Activated CD4-positive, alpha-beta memory T cell treated with anti-CD3 and anti-CD28 coated beads for 36 hours (primary cell): ENCODE measurements at regions not wholly inside any gene's neighbourhood (a gene's known extent, or its start where the extent isn't known, plus 50 kb on each side); places are given as distances from the start of the nearest gene placed in this dataset.
"Not testable (repeated sequence)": the region's sequence is repeated elsewhere in the genome, so short reads cannot be mapped to it uniquely, and the experiment has no call there.

Source experiments
- CTCF ChIA-PET: fragments of 350-600 bp; sonication (Branson Sonifier 250); formaldehyde crosslinking; loops from one replicate; lab custom pipeline; 2021; ENCODE audit warnings: antibody characterized with exemption, inconsistent platforms; lab: Charles Lee
- POLR2A ChIA-PET: fragments of 350-600 bp; sonication (Branson Sonifier 250); formaldehyde crosslinking; loops from one replicate; lab custom pipeline; 2021; ENCODE audit warnings: antibody characterized with exemption; lab: Charles Lee
- DNase-seq: peaks from one replicate; pipeline ENCODE4 v3.0.0-alpha.2; 2020
- H3K27ac Mint-ChIP-seq: one replicate; pipeline ENCODE4 v1.8.0; 2021; ENCODE audit warnings: mixed read lengths
- H3K27me3 Mint-ChIP-seq: one replicate; pipeline ENCODE4 v1.8.0; 2021; ENCODE audit warnings: mixed read lengths
- H3K36me3 Mint-ChIP-seq: one replicate; pipeline ENCODE4 v1.8.0; 2021; ENCODE audit warnings: mixed read lengths
- H3K4me1 Mint-ChIP-seq: one replicate; pipeline ENCODE4 v1.8.0; 2021; ENCODE audit warnings: low read depth, mixed read lengths
- H3K4me3 Mint-ChIP-seq: one replicate; pipeline ENCODE4 v1.8.0; 2021; ENCODE audit warnings: mild to moderate bottlenecking, mixed read lengths
- H3K9me3 Mint-ChIP-seq: one replicate; pipeline ENCODE4 v1.8.0; 2021; ENCODE audit warnings: mixed read lengths
- intact Hi-C: fragments of 100-400 bp; cut with micrococcal nuclease; formaldehyde crosslinking; loops from one replicate; pipeline ENCODE4 v1.15.1; 2023

- Mint-ChIP-seq H3K9me3 (no peaks in the 10 kb centered on the region), H3K27ac (no peak overlapping the region), H3K4me1 (no peaks in the 10 kb centered on the region), H3K4me3 (no peak overlapping the region), H3K36me3 (no peaks in the 10 kb centered on the region), H3K27me3 (no peaks in the 10 kb centered on the region)
- DNase-seq: no peak
- intact Hi-C loops: no loop called here
- ChIA-PET POLR2A (no interaction called here), CTCF (no interaction called here)
Observed at GRCh38 chr5:57989378-57989777, 470.5 kb downstream of the PLK2 start.

DNA sequence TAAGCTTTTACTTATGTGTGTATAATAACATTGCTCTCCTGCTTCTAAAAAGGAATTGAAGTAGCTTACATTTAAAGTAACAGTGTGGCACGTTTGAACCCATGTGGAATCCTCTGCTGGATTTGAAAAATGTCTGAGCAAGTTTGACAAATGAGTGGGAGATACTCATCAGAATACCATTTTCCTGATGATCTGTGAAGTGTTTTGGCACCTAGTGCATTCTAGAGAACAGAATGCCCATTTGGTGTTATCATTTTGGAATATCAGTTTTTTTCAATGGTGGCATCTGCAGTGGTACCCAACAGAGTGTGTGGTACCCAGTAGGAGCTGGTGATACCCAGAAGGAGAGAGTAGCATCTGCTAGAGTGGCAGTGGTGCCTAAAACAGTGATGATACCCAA is 471.1 kb downstream of the PLK2 start:
- no peak overlapping the region for H3K4me3 Mint-ChIP-seq
- no peaks in the 10 kb centered on the region for H3K36me3 Mint-ChIP-seq
- ChIA-PET CTCF (no interaction called here), POLR2A (no interaction called here)
- no peaks in the 10 kb centered on the region for H3K9me3 Mint-ChIP-seq
- intact Hi-C loops: no loop called here
- H3K27ac Mint-ChIP-seq: no peak overlapping the region
- no peaks in the 10 kb centered on the region for H3K4me1 Mint-ChIP-seq
- H3K27me3 Mint-ChIP-seq: no peaks in the 10 kb centered on the region
- no peak for DNase-seq

GRCh38 chr5:57987552-57987951 is 472.3 kb downstream of the PLK2 start:
- Mint-ChIP-seq H3K9me3 (no peaks in the 10 kb centered on the region), H3K27ac (no peak overlapping the region), H3K4me1 (no peaks in the 10 kb centered on the region), H3K4me3 (no peak overlapping the region), H3K36me3 (no peaks in the 10 kb centered on the region), H3K27me3 (no peaks in the 10 kb centered on the region)
- CTCF ChIA-PET: no interaction called here
- POLR2A ChIA-PET: no interaction called here
- DNase-seq: no peak
- intact Hi-C loops: no loop called here

GRCh38 chr5:57986761-57987341 is 473.0 kb downstream of the PLK2 start:
- Mint-ChIP-seq H3K27me3 (no peaks in the 10 kb centered on the region), H3K27ac (no peak overlapping the region), H3K36me3 (no peaks in the 10 kb centered on the region), H3K4me1 (no peaks in the 10 kb centered on the region), H3K9me3 (no peaks in the 10 kb centered on the region), H3K4me3 (no peak overlapping the region)
- CTCF ChIA-PET: interaction anchor here (0.6 kb wide), 1 partner anchor 25 kb away, joined by 3 read pairs; no protein-coding TSS in a partner anchor
- no peak for DNase-seq
- intact Hi-C loops: no loop called here
- POLR2A ChIA-PET: no interaction called here

GRCh38 chr5:57983426-57983825 is 476.5 kb downstream of the PLK2 start:
- DNase-seq: no peak
- intact Hi-C loops: no loop called here
- no peaks in the 10 kb centered on the region for H3K9me3 Mint-ChIP-seq
- no peaks in the 10 kb centered on the region for H3K27me3 Mint-ChIP-seq
- no peaks in the 10 kb centered on the region for H3K4me1 Mint-ChIP-seq
- ChIA-PET CTCF (no interaction called here), POLR2A (no interaction called here)
- H3K27ac Mint-ChIP-seq: no peak overlapping the region
- no peaks in the 10 kb centered on the region for H3K36me3 Mint-ChIP-seq
- H3K4me3 Mint-ChIP-seq: no peak overlapping the region

DNA sequence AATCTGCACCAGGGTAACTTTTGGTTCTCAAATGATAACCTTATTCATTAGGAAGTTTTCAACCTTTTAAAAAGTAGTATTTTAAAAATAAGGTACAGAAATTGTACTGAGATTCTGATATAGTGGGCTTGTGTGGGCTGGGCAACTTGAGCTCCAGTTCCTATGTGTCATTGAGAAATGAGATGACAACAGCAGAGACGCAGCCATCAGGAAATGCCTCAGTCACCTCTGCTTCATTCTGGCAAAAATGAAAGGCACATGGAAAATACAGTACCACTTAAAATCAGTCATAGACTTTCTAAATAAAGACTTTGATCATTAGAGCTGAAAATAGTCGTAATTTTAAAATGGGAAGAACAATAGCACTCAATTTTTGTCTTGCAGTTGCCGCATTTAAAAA is 480.2 kb downstream of the PLK2 start:
- Mint-ChIP-seq H3K4me3 (no peak overlapping the region), H3K27ac (no peak overlapping the region), H3K36me3 (no peaks in the 10 kb centered on the region), H3K9me3 (no peaks in the 10 kb centered on the region), H3K4me1 (no peaks in the 10 kb centered on the region), H3K27me3 (no peaks in the 10 kb centered on the region)
- CTCF ChIA-PET: no interaction called here
- POLR2A ChIA-PET: no interaction called here
- no peak for DNase-seq
- intact Hi-C loops: no loop called here

GRCh38 chr5:57976506-57976905 is 483.4 kb downstream of the PLK2 start:
- Mint-ChIP-seq H3K36me3 (no peaks in the 10 kb centered on the region), H3K4me3 (no peak overlapping the region), H3K27ac (no peak overlapping the region), H3K4me1 (no peaks in the 10 kb centered on the region), H3K9me3 (no peaks in the 10 kb centered on the region), H3K27me3 (no peaks in the 10 kb centered on the region)
- ChIA-PET POLR2A (no interaction called here), CTCF (no interaction called here)
- DNase-seq: no peak
- intact Hi-C loops: no loop called here

- H3K4me1 Mint-ChIP-seq, H3K27me3 Mint-ChIP-seq, DNase-seq, CTCF ChIA-PET, H3K9me3 Mint-ChIP-seq, H3K27ac Mint-ChIP-seq, H3K4me3 Mint-ChIP-seq, intact Hi-C loops, POLR2A ChIA-PET, H3K36me3 Mint-ChIP-seq: not testable (repeated sequence)
Observed at GRCh38 chr5:57972099-57972498, 487.8 kb downstream of the PLK2 start.

GRCh38 chr5:57960569-57960968 is 478.0 kb upstream of the ACTBL2 start:
- Mint-ChIP-seq H3K9me3 (peaks cover 10% of the 10 kb centered on the region), H3K27me3 (peaks cover 7% of the 10 kb centered on the region), H3K27ac (no peak overlapping the region), H3K4me3 (no peak overlapping the region), H3K4me1 (no peaks in the 10 kb centered on the region), H3K36me3 (no peaks in the 10 kb centered on the region)
- CTCF ChIA-PET: interaction anchor here (0.6 kb wide), 1 partner anchor 451 kb away, joined by 5 read pairs; no protein-coding TSS in a partner anchor
- intact Hi-C loops: no loop called here
- no peak for DNase-seq
- POLR2A ChIA-PET: no interaction called here

DNA sequence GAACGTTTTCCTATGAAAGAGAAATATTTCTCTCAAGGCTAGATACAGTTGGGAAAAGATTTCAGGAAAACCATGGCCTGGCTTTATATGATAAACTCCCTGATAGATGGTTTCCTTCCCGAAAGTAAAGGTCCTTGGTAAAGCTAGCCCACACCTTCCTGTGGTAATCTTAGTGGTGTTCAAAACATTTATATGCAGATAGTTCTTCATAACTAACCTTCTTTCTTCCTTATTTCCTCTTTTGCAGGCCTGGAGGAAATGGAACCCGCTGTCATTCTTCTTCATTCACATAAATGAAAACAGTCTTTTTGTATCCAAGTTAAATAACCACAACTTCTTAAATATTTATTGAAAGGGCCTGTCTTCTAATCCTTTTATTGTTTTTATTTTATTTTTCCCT is 474.0 kb upstream of the ACTBL2 start:
- intact Hi-C loops: no loop called here
- DNase-seq: no peak
- Mint-ChIP-seq H3K4me3 (no peak overlapping the region), H3K4me1 (no peaks in the 10 kb centered on the region), H3K36me3 (no peaks in the 10 kb centered on the region), H3K9me3 (no peaks in the 10 kb centered on the region), H3K27ac (no peak overlapping the region), H3K27me3 (peaks cover 7% of the 10 kb centered on the region)
- ChIA-PET POLR2A (no interaction called here), CTCF (no interaction called here)

GRCh38 chr5:57955511-57955910 is 472.9 kb upstream of the ACTBL2 start:
- Mint-ChIP-seq H3K9me3 (no peaks in the 10 kb centered on the region), H3K4me1 (no peaks in the 10 kb centered on the region), H3K4me3 (no peak overlapping the region), H3K27ac (no peak overlapping the region), H3K36me3 (no peaks in the 10 kb centered on the region), H3K27me3 (peaks cover 7% of the 10 kb centered on the region)
- DNase-seq: no peak
- ChIA-PET POLR2A (no interaction called here), CTCF (no interaction called here)
- intact Hi-C loops: no loop called here

DNA sequence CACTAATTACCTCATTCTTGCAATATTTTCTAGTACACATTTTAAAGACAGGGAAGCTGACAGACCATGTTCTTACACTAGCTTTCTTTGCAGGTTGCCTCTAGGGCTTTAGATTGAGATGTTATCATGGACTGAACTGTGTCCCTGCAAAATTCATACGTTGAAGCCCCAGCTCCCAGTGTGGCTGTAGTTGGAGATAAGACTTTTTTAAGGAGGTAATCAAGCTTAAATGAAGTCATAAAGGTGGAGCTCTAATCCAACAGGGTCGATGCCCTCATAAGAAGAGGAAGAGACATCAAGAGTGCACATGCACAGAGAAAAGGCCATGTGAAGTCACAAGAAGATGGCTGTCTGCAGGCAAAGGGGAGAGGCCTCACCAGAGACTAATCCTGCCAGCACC is 471.2 kb upstream of the ACTBL2 start:
- Mint-ChIP-seq H3K9me3 (no peaks in the 10 kb centered on the region), H3K36me3 (no peaks in the 10 kb centered on the region), H3K4me3 (no peak overlapping the region), H3K4me1 (no peaks in the 10 kb centered on the region), H3K27me3 (peaks cover 13% of the 10 kb centered on the region), H3K27ac (no peak overlapping the region)
- intact Hi-C loops: no loop called here
- DNase-seq: no peak
- ChIA-PET POLR2A (no interaction called here), CTCF (no interaction called here)

DNA sequence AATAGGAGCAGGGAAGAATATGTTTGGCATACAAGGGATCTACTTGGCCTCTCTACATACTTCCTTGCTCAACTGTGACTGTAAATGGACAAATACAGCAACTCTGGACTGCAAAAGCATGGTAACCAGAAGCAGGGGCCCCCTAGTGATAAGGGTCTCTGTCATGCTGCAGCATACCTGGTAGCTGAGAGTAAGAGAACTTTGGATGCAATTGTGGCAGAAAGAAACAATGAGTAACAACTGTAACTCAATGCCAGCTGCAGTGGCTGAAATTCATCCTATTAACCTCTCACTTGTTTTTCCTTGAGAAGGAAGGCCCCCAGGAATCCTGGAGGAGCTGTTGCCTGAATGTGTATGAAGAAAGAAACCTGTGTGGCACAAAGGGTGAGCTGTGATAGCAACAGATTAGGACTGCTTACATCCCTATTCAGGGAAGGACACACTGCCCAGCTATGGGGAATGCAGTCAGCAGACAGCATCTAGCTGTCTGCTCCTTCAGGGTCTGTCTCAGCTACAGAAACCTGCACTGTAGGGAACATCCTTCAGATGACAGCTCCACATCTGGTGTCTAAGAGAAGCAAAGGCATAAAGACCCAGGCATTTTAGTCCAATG is 468.1 kb upstream of the ACTBL2 start:
- no peak for DNase-seq
- Mint-ChIP-seq H3K27ac (no peak overlapping the region), H3K36me3 (no peaks in the 10 kb centered on the region), H3K4me1 (no peaks in the 10 kb centered on the region), H3K9me3 (no peaks in the 10 kb centered on the region), H3K27me3 (peaks cover 6% of the 10 kb centered on the region), H3K4me3 (no peak overlapping the region)
- intact Hi-C loops: no loop called here
- ChIA-PET POLR2A (no interaction called here), CTCF (no interaction called here)
